ENCODE measurements at regions not wholly inside any gene's neighbourhood (a gene's known extent, or its start where the extent isn't known, plus 50 kb on each side); places are given as distances from the start of the nearest gene placed in this dataset.

GRCh38 chr10:44476409-44477045 lies 91.6 kb upstream of the CXCL12 start:
- no peak for DNase-seq

- no peak for DNase-seq
Measured at GRCh38 chr10:44477046-44477425, 92.1 kb upstream of the CXCL12 start.

GRCh38 chr10:44478040-44478439 lies 93.1 kb upstream of the CXCL12 start:
- DNase-seq, result no peak

GRCh38 chr10:44478876-44479705 lies 94.2 kb upstream of the CXCL12 start:
- DNase-seq, result no peak

- no peak for DNase-seq
Measured at GRCh38 chr10:44492678-44493077, 107.8 kb upstream of the CXCL12 start.

GRCh38 chr10:44498222-44498621 lies 113.3 kb upstream of the CXCL12 start:
- DNase-seq, result no peak

- DNase-seq, result no peak
Measured at GRCh38 chr10:44500451-44500850, 115.6 kb upstream of the CXCL12 start.

GRCh38 chr10:44506386-44506785 lies 121.5 kb upstream of the CXCL12 start:
- no peak for DNase-seq

- DNase-seq, result no peak
Measured at GRCh38 chr10:44510379-44511115, 125.7 kb upstream of the CXCL12 start.

- no peak for DNase-seq
Measured at GRCh38 chr10:44511166-44511565, 126.3 kb upstream of the CXCL12 start.

- DNase-seq, result no peak
Measured at GRCh38 chr10:44511601-44512000, 126.7 kb upstream of the CXCL12 start.

- DNase-seq, result no peak
Measured at GRCh38 chr10:44512431-44513022, 127.6 kb upstream of the CXCL12 start.

GRCh38 chr10:44513591-44513990 lies 128.7 kb upstream of the CXCL12 start:
- DNase-seq, result no peak

- no peak for DNase-seq
Measured at GRCh38 chr10:44516891-44517290, 132.0 kb upstream of the CXCL12 start.

GRCh38 chr10:44517635-44518034 lies 132.7 kb upstream of the CXCL12 start:
- no peak for DNase-seq

- no peak for DNase-seq
Measured at GRCh38 chr10:44519361-44519760, 134.5 kb upstream of the CXCL12 start.

GRCh38 chr10:44520651-44521050 lies 135.8 kb upstream of the CXCL12 start:
- DNase-seq, result no peak

GRCh38 chr10:44539178-44539577 lies 154.3 kb upstream of the CXCL12 start:
- DNase-seq, result no peak

GRCh38 chr10:44552726-44553125 lies 167.8 kb upstream of the CXCL12 start:
- no peak for DNase-seq

GRCh38 chr10:44557596-44558191 lies 172.8 kb upstream of the CXCL12 start:
- DNase-seq, result no peak

- DNase-seq, result no peak
Measured at GRCh38 chr10:44558521-44558920, 173.6 kb upstream of the CXCL12 start.

GRCh38 chr10:44564361-44564760 lies 179.5 kb upstream of the CXCL12 start:
- DNase-seq, result no peak

Data from renal pelvis (tissue), 1 donor.